SK-N-SH (cell line): ENCODE measurements at regions not wholly inside any gene's neighbourhood (a gene's known extent, or its start where the extent isn't known, plus 50 kb on each side); places are given as distances from the start of the nearest gene placed in this dataset.

Experiments used
- CTCF ChIA-PET: fragments of 300-600, 350-600 bp; formaldehyde crosslinking; extraction: SDS; loops from one replicate; lab custom pipeline; 2021; lab: Yijun Ruan, JAX
- POLR2A ChIA-PET: fragments of 350-600 bp; sonication (Branson Sonifier 250); formaldehyde crosslinking; extraction: SDS; loops from one replicate; lab custom pipeline; 2020; ENCODE audit warnings: antibody characterized with exemption, inconsistent platforms; lab: Yijun Ruan, JAX
- DNase-seq: peaks from one replicate; pipeline ENCODE4 v3.0.0; 2012
- H2AFZ ChIP-seq: fragments of 200-600 bp; sonication (generic); 2 replicates; pipeline ENCODE4 v1.8.1; 2016; ENCODE audit warnings: antibody characterized with exemption, mild to moderate bottlenecking, low read depth
- H3F3A ChIP-seq: fragments of 200-600 bp; sonication (generic); replicated peaks from 2 replicates; pipeline ENCODE3; 2016; ENCODE audit warnings: antibody characterized with exemption, mild to moderate bottlenecking; ENCODE audit not compliant: insufficient read depth
- H3K27ac ChIP-seq, 2 experiments: fragments of 200-500 bp in 1 of 2; fragments of 200-600 bp in 1 of 2; sonication (Bioruptor generic) in 1 of 2; sonication (generic), shearing (Covaris generic) in 1 of 2; 2 replicates each; pipeline versions ENCODE4 v1.5.1 to v1.6.1; 2014 to 2016; ENCODE audit warnings: low read depth in 2 of 2, inconsistent platforms in 1 of 2, low read length in 1 of 2, mild to moderate bottlenecking in 1 of 2, mixed read lengths in 1 of 2
- H3K27me3 ChIP-seq: fragments of 200-600 bp; sonication (generic), shearing (Covaris generic); 2 replicates; pipeline ENCODE4 v1.6.1; 2016; ENCODE audit warnings: mixed run types; ENCODE audit not compliant: insufficient read depth
- H3K36me3 ChIP-seq, 2 experiments: fragments of 200-500 bp in 1 of 2; fragments of 200-600 bp in 1 of 2; sonication (Bioruptor generic) in 1 of 2; sonication (generic) in 1 of 2; replicated peaks in 1 of 2; 2 replicates each; pipeline versions ENCODE3 to v1.5.1; 2014 to 2016; ENCODE audit warnings: low read length in 1 of 2, mild to moderate bottlenecking in 1 of 2; ENCODE audit not compliant: insufficient read depth in 2 of 2, control insufficient read depth in 1 of 2
- H3K4me1 ChIP-seq, 2 experiments: fragments of 200-500 bp in 1 of 2; fragments of 200-600 bp in 1 of 2; sonication (Bioruptor generic) in 1 of 2; sonication (generic), shearing (Covaris generic) in 1 of 2; 2 replicates each; pipeline versions ENCODE4 v1.5.1 to v1.6.1; 2014 to 2016; ENCODE audit warnings: low read depth in 1 of 2, low read length in 1 of 2, mixed run types in 1 of 2; ENCODE audit not compliant: insufficient read depth in 2 of 2, control insufficient read depth in 1 of 2
- H3K4me2 ChIP-seq: fragments of 200-600 bp; sonication (generic), shearing (Covaris generic); 2 replicates; pipeline ENCODE4 v1.6.1; 2017; ENCODE audit warnings: mixed run types
- H3K4me3 ChIP-seq, 2 experiments: fragments of 200-500 bp in 1 of 2; fragments of 200-600 bp in 1 of 2; sonication (Bioruptor generic) in 1 of 2; sonication (generic), shearing (Covaris generic) in 1 of 2; 2 replicates each; pipeline versions ENCODE4 v1.5.1 to v1.8.1; 2014 to 2016; ENCODE audit warnings: low read depth in 2 of 2, inconsistent platforms in 1 of 2, low read length in 1 of 2, mild to moderate bottlenecking in 1 of 2, mixed read lengths in 1 of 2, moderate library complexity in 1 of 2
- H3K79me2 ChIP-seq: fragments of 200-600 bp; sonication (generic); 2 replicates; pipeline ENCODE4 v1.8.1; 2017; ENCODE audit warnings: mild to moderate bottlenecking; ENCODE audit not compliant: insufficient read depth
- H3K9ac ChIP-seq: fragments of 200-600 bp; sonication (generic); 2 replicates; pipeline ENCODE4 v1.6.1; 2017; ENCODE audit warnings: mixed run types
- H3K9me2 ChIP-seq: fragments of 200-600 bp; sonication (generic); 2 replicates; pipeline ENCODE4 v1.6.1; 2017; ENCODE audit warnings: mixed run types
- H3K9me3 ChIP-seq: fragments of 200-600 bp; sonication (generic); 2 replicates; pipeline ENCODE4 v1.6.1; 2017; ENCODE audit warnings: mixed run types, mild to moderate bottlenecking, moderate library complexity
- H4K20me1 ChIP-seq: fragments of 200-600 bp; sonication (generic); 2 replicates; pipeline ENCODE4 v1.6.1; 2017; ENCODE audit warnings: mild to moderate bottlenecking, mixed run types; ENCODE audit not compliant: insufficient read depth
- CHD2 ChIP-seq: fragments of 150-350 bp; IDR thresholded peaks from 2 replicates; pipeline ENCODE4 v1.6.1; 2018; ENCODE audit warnings: low read length; ENCODE audit not compliant: partially characterized antibody
- CTCF ChIP-seq: fragments of 200-600 bp; sonication (generic); IDR thresholded peaks from 2 replicates; pipeline ENCODE4 v1.6.1; 2017; ENCODE audit warnings: antibody characterized with exemption, mild to moderate bottlenecking, moderate library complexity
- ELF1 ChIP-seq: IDR thresholded peaks from 2 replicates; pipeline ENCODE4 v1.4.0; 2012
- EP300 ChIP-seq, 2 experiments: IDR thresholded peaks; 2 replicates each; pipeline versions ENCODE4 v1.4.0 to v1.6.1; 2012; ENCODE audit warnings: borderline replicate concordance in 1 of 2, low read depth in 1 of 2, low read length in 1 of 2
- EZH2phosphoT487 ChIP-seq: fragments of 200-600 bp; sonication (generic); IDR thresholded peaks from 2 replicates; pipeline ENCODE4 v1.6.1; 2017; ENCODE audit warnings: low read depth, mixed run types, mild to moderate bottlenecking, antibody characterized with exemption, moderate library complexity, borderline replicate concordance
- FOSL2 ChIP-seq: IDR thresholded peaks from 2 replicates; pipeline ENCODE4 v1.4.0; 2012; ENCODE audit warnings: low read depth, mild to moderate bottlenecking, moderate library complexity, borderline replicate concordance
- GABPA ChIP-seq: IDR thresholded peaks from 2 replicates; pipeline ENCODE4 v1.4.0; 2012; ENCODE audit warnings: low read depth, mild to moderate bottlenecking
- MAX ChIP-seq: IDR thresholded peaks from 2 replicates; pipeline ENCODE4 v1.4.0; 2012; ENCODE audit warnings: low read depth
- RCOR1 ChIP-seq: fragments of 150-350 bp; IDR thresholded peaks from 2 replicates; pipeline ENCODE4 v1.6.1; 2017; ENCODE audit warnings: antibody characterized with exemption, low read length
- RFX5 ChIP-seq: IDR thresholded peaks from 2 replicates; pipeline ENCODE4 v1.6.1; 2012; ENCODE audit warnings: mild to moderate bottlenecking, improper control_type of control experiment, low read length
- SIN3A ChIP-seq: IDR thresholded peaks from 2 replicates; pipeline ENCODE4 v1.6.1; 2012; ENCODE audit warnings: low read depth, mild to moderate bottlenecking, low read length, moderate library complexity, borderline replicate concordance
- SMC3 ChIP-seq: IDR thresholded peaks from 2 replicates; pipeline ENCODE4 v1.6.1; 2012; ENCODE audit warnings: low read depth, low read length, improper control_type of control experiment
- USF2 ChIP-seq: fragments of 150-350 bp; IDR thresholded peaks from 2 replicates; pipeline ENCODE4 v1.6.1; 2017; ENCODE audit warnings: antibody characterized with exemption, low read length, low read depth, borderline replicate concordance
- ZBTB33 ChIP-seq: IDR thresholded peaks from 2 replicates; pipeline ENCODE4 v1.4.0; 2012; ENCODE audit warnings: low read depth, borderline replicate concordance
- WGBS: methylation state at CpG from one replicate; pipeline ENCODE4 v1.1.6; 2017; ENCODE audit warnings: low lambda C conversion rate; 5-methylcytosine and 5-hydroxymethylcytosine counted together

GRCh38 chr2:19033240-19033639 is 325.2 kb downstream of the OSR1 start:
- ChIA-PET CTCF (no interaction called here), POLR2A (no interaction called here)
- WGBS, result 86% methylated on average over 3 of the region's 3 CpGs
- H3K4me1 ChIP-seq, result peaks cover 8 to 12% of the 10 kb centered on the region in 2 experiments; a peak in 3 of 4 replicates
- no peaks in the 10 kb centered on the region for H3K27me3 ChIP-seq
- no peak overlapping the region for H3K4me2 ChIP-seq
- no peaks in the 10 kb centered on the region for H3K79me2 ChIP-seq
- no peak overlapping the region for H3K27ac ChIP-seq
- no peaks in the 10 kb centered on the region for H3K9me3 ChIP-seq
- no peak overlapping the region for H2AFZ ChIP-seq
- H3K4me3 ChIP-seq, result no peak overlapping the region
- H3K36me3 ChIP-seq, result no peaks in the 10 kb centered on the region
- no peaks in the 10 kb centered on the region for H4K20me1 ChIP-seq
- no peak for DNase-seq
- no peaks in the 10 kb centered on the region for H3K9me2 ChIP-seq
- H3F3A ChIP-seq, result peaks cover 13% of the 10 kb centered on the region
- TF ChIP-seq GABPA, result no peak
- TF ChIP-seq ZBTB33, result no peak
- TF ChIP-seq FOSL2, result no peak
- no peak for TF ChIP-seq CHD2
- TF ChIP-seq RFX5, result no peak
- no peak for TF ChIP-seq ELF1
- no peak for TF ChIP-seq EP300 (IDR thresholded peaks at IDR 0.05; ENCODE audit: borderline replicate concordance in 1 of 2, low read depth in 1 of 2, low read length in 1 of 2)
- no peak overlapping the region for H3K9ac ChIP-seq

GRCh38 chr2:19031642-19032041 is 326.8 kb downstream of the OSR1 start:
- no peak overlapping the region; the same call in 1 of the 2 replicates for H3K4me2 ChIP-seq
- no peak overlapping the region for H3K27ac ChIP-seq
- H3F3A ChIP-seq, result no peaks in the 10 kb centered on the region
- no peaks in the 10 kb centered on the region for H4K20me1 ChIP-seq
- 64% methylated on average over 1 of the region's 1 CpG for WGBS
- H3K9ac ChIP-seq, result no peak overlapping the region
- H3K9me2 ChIP-seq, result no peaks in the 10 kb centered on the region
- CTCF ChIA-PET, result interaction anchor here (0.7 kb wide), 1 partner anchor 15 kb away, joined by 3 read pairs; no protein-coding TSS in a partner anchor
- no peaks in the 10 kb centered on the region; a peak in 2 of 4 replicates for H3K4me1 ChIP-seq
- H3K9me3 ChIP-seq, result no peaks in the 10 kb centered on the region
- H3K79me2 ChIP-seq, result no peaks in the 10 kb centered on the region
- no peaks in the 10 kb centered on the region for H3K27me3 ChIP-seq
- DNase-seq, result no peak
- no peak for TF ChIP-seq CTCF
- no peak for TF ChIP-seq MAX
- no peak for TF ChIP-seq EZH2phosphoT487
- TF ChIP-seq CHD2, result no peak
- TF ChIP-seq USF2, result no peak
- no peak for TF ChIP-seq SIN3A
- no peak for TF ChIP-seq RFX5
- TF ChIP-seq GABPA, result no peak
- no peak for TF ChIP-seq RCOR1
- no peak for TF ChIP-seq SMC3
- H3K36me3 ChIP-seq, result no peaks in the 10 kb centered on the region
- H3K4me3 ChIP-seq, result no peak overlapping the region
- no peak overlapping the region for H2AFZ ChIP-seq
- POLR2A ChIA-PET, result no interaction called here
